Ovary (tissue), 3 donors: ENCODE measurements at regions not wholly inside any gene's neighbourhood (a gene's known extent, or its start where the extent isn't known, plus 50 kb on each side); places are given as distances from the start of the nearest gene placed in this dataset.

Source experiments
- CTCF ChIP-seq, 3 donors: fragments of 450-650 bp in 2 of 3; fragments of 200-600 bp in 1 of 3; IDR thresholded peaks; one replicate each; pipeline versions ENCODE4 v1.5.1 to v1.8.0; 2016 to 2022; ENCODE audit warnings: antibody characterized with exemption in 3 of 3, mild to moderate bottlenecking in 1 of 3
- EP300 ChIP-seq: sonication (generic); formaldehyde crosslinking; IDR thresholded peaks from one replicate; pipeline ENCODE4 v1.6.1; 2017; ENCODE audit warnings: antibody characterized with exemption
- POLR2A ChIP-seq: fragments of 450-650 bp; IDR thresholded peaks from one replicate; pipeline ENCODE4 v1.6.1; 2017; ENCODE audit warnings: antibody characterized with exemption, mild to moderate bottlenecking, moderate library complexity
- donor health status: DM: no; HTN: no; CAD: no.

- TF ChIP-seq CTCF (IDR thresholded peaks at IDR 0.05), result no peak
- no peak for TF ChIP-seq EP300
- no peak for TF ChIP-seq POLR2A
These were observed 260.0 kb downstream of the ABHD5 start for GRCh38 chr3:43950775-43951174.
